Lung (tissue), 11 donors: ENCODE measurements at regions not wholly inside any gene's neighbourhood (a gene's known extent, or its start where the extent isn't known, plus 50 kb on each side); places are given as distances from the start of the nearest gene placed in this dataset.
A peak's percentile ranks its signal among the peaks of the same experiment; 100 is the strongest.

Source experiments
- ATAC-seq: fragments of 200-7000 bp; cut with Tn5 transposase; one replicate; pipeline ENCODE4 v1.9.1; 2020; ENCODE audit warnings: moderate number of reproducible peaks; ENCODE audit not compliant: insufficient read depth, low FRiP score
- DNase-seq, 3 donors: peaks; one replicate each; pipeline ENCODE4 v3.0.0-alpha.2; 2013 to 2017
- H3K27ac ChIP-seq, 2 donors: one replicate each; pipeline ENCODE4 v1.5.1; 2013; ENCODE audit warnings: mild to moderate bottlenecking in 2 of 2, moderate library complexity in 2 of 2, control low read depth in 1 of 2, inconsistent platforms in 1 of 2, low read depth in 1 of 2, low read length in 1 of 2
- H3K27me3 ChIP-seq, 3 donors: one replicate each; pipeline ENCODE4 v1.5.1; 2013; ENCODE audit warnings: low read length in 2 of 3; ENCODE audit not compliant: control insufficient read depth in 3 of 3, insufficient read depth in 3 of 3
- H3K36me3 ChIP-seq, 4 donors: one replicate each; pipeline ENCODE4 v1.5.1; 2013; ENCODE audit warnings: low read length in 4 of 4, mild to moderate bottlenecking in 1 of 4, moderate library complexity in 1 of 4; ENCODE audit not compliant: control insufficient read depth in 4 of 4, insufficient read depth in 4 of 4
- H3K4me1 ChIP-seq, 5 donors: one replicate each; pipeline ENCODE4 v1.5.1; 2013; ENCODE audit warnings: low read length in 5 of 5, mild to moderate bottlenecking in 2 of 5, moderate library complexity in 1 of 5; ENCODE audit not compliant: control insufficient read depth in 5 of 5, insufficient read depth in 5 of 5
- H3K4me3 ChIP-seq: one replicate; pipeline ENCODE4 v1.5.1; 2013; ENCODE audit warnings: mild to moderate bottlenecking, control low read depth, moderate library complexity
- H3K9ac ChIP-seq, 2 donors: one replicate each; pipeline ENCODE4 v1.5.1; 2013; ENCODE audit warnings: low read length in 2 of 2, control low read depth in 1 of 2; ENCODE audit not compliant: insufficient read depth in 1 of 2
- H3K9me3 ChIP-seq, 4 donors: one replicate each; pipeline ENCODE4 v1.5.1; 2013; ENCODE audit warnings: low read length in 3 of 4, mild to moderate bottlenecking in 1 of 4, moderate library complexity in 1 of 4; ENCODE audit not compliant: control insufficient read depth in 4 of 4, insufficient read depth in 3 of 4
- WGBS, 2 donors: extraction: QIAGEN DNeasy Blood & Tissue Kit; methylation state at CpG; one replicate each; pipeline ENCODE4 v1.1.7; 2013; 5-methylcytosine and 5-hydroxymethylcytosine counted together
- TF ChIP-seq, protein P1 (sequence below): IDR thresholded peaks from 2 replicates; pipeline ENCODE4 v1.5.1; 2012; ENCODE audit warnings: mild to moderate bottlenecking; ENCODE audit errors: control extremely low read depth, extremely low read depth
- donor health status: control.
- donor health status: control.
- donor health status: Bipolar disorder and iron deficiency.
- donor health status: healthy.
- donor health status: DM: yes; HTN: yes; CAD: no.

DNA sequence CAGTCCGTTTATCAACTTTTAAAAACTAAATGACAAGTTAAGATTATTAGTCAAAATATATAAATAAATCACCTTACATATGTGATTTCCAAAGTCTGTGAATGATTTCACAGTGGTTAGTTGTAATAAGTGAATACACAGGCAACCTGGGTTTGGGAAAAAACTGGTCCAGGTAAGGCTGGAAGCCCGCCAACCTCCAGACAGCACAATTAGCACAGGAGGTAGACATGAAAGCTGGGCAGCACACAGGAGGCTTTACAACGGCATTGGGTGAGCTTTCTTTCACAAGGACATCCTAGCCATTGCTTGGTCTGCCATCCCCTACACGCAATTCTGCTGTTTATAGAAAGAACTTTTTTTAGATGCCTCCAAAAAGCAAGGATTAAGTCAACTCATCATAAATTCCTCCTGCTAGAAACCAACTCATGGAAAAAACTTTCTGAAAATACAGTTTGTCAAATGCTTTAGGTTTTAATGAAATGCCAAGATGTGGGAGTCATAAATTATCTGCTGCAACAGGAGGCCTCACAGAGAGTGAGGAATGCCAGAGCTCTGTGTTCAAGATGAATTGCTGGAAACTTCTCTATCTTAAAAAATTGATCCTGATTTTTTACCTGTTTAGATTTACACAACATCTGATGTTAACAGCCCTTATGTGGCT is 346.8 kb upstream of the NFE2L3 start:
- TF ChIP-seq, protein P1, sequence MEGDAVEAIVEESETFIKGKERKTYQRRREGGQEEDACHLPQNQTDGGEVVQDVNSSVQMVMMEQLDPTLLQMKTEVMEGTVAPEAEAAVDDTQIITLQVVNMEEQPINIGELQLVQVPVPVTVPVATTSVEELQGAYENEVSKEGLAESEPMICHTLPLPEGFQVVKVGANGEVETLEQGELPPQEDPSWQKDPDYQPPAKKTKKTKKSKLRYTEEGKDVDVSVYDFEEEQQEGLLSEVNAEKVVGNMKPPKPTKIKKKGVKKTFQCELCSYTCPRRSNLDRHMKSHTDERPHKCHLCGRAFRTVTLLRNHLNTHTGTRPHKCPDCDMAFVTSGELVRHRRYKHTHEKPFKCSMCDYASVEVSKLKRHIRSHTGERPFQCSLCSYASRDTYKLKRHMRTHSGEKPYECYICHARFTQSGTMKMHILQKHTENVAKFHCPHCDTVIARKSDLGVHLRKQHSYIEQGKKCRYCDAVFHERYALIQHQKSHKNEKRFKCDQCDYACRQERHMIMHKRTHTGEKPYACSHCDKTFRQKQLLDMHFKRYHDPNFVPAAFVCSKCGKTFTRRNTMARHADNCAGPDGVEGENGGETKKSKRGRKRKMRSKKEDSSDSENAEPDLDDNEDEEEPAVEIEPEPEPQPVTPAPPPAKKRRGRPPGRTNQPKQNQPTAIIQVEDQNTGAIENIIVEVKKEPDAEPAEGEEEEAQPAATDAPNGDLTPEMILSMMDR = no peak
- Histone ChIP-seq H3K9me3 (no peaks in the 10 kb centered on the region), H3K4me3 (no peak overlapping the region), H3K9ac (no peak overlapping the region), H3K27ac (no peak overlapping the region), H3K36me3 (no peaks in the 10 kb centered on the region), H3K27me3 (no peaks in the 10 kb centered on the region), H3K4me1 (peaks cover 0 to 27% (median 0%) of the 10 kb centered on the region in 5 donors)
- WGBS, 2 donors = 79 to 93% methylated on average over 4 of the region's 4 CpGs
- ATAC-seq (no peak), DNase-seq (no peak)

DNA sequence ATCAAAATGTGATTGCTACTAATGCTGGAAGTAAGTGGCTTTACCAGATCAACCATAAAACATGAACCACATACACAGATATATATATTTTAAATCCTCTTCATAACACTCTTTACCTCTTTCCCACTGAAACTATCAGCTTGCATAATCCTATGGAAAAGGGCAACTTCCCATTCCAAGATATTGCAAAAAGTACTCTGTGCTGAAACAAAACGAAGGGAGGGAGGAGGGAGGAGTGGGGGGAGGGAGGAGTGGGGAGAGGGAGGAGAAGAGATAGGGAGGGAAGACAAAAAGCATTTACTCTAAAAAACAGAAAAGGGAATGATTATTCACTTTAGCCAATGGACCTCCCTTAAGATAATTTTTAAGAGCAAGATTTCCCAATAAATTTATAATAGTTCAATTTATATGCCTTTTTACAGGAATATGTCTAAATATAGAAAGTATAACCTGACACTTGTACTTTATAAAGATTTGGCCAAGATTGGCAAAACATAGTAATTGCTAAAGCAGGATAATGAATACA is 344.8 kb upstream of the NFE2L3 start:
- no peak for ATAC-seq
- H3K4me3 ChIP-seq = no peak overlapping the region
- H3K9me3 ChIP-seq = no peaks in the 10 kb centered on the region
- no peak overlapping the region for H3K27ac ChIP-seq
- 14 to 52% methylated on average over 1 of the region's 1 CpG for WGBS, 2 donors
- H3K27me3 ChIP-seq = no peaks in the 10 kb centered on the region
- peaks cover 0 to 27% (median 0%) of the 10 kb centered on the region in 5 donors for H3K4me1 ChIP-seq
- peak in 2 of 3 donors; percentile 34 to 63 for DNase-seq
- H3K9ac ChIP-seq = no peak overlapping the region
- no peaks in the 10 kb centered on the region for H3K36me3 ChIP-seq
- TF ChIP-seq, protein P1 = no peak

DNA sequence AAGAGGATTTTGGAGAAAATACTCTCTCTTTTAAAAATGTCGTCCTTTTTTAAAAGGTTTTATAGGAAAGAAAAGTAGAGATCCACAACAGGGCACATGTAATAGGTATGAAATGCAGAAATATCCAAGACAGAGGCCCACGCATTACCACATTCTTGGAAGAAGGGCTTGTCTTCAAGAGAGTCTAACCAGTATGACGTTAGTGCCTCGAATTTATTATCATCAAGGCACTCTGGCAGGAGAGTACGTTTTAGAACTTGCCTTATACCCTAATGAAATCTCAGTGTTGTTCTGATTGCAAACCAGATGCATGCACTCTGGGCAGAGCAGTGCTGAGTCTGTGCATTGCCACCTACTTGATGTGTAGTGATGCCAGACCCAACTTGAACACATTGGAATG is 342.6 kb upstream of the NFE2L3 start:
- Histone ChIP-seq H3K4me1 (peaks cover 0 to 27% (median 0%) of the 10 kb centered on the region in 5 donors), H3K27me3 (no peaks in the 10 kb centered on the region), H3K9me3 (no peaks in the 10 kb centered on the region), H3K9ac (no peak overlapping the region), H3K4me3 (no peak overlapping the region), H3K27ac (no peak overlapping the region), H3K36me3 (no peaks in the 10 kb centered on the region)
- WGBS, 2 donors = 84 to 85% methylated on average over 5 of the region's 5 CpGs
- no peak for DNase-seq
- ATAC-seq = no peak
- TF ChIP-seq, protein P1 = no peak
